HCEC 1CT (cell line): ENCODE measurements at regions not wholly inside any gene's neighbourhood (a gene's known extent, or its start where the extent isn't known, plus 50 kb on each side); places are given as distances from the start of the nearest gene placed in this dataset.
"Not testable (repeated sequence)": the region's sequence is repeated elsewhere in the genome, so short reads cannot be mapped to it uniquely, and the experiment has no call there.

Source experiments
- DNase-seq: peaks from one replicate; pipeline ENCODE4 v3.0.0-alpha.2; 2017

- DNase-seq: not testable (repeated sequence)
Observed at GRCh38 chr7:35152059-35152458, 101.8 kb downstream of the TBX20 start.

GRCh38 chr7:35148030-35148429 is 105.9 kb downstream of the TBX20 start:
- DNase-seq: not testable (repeated sequence)

DNA sequence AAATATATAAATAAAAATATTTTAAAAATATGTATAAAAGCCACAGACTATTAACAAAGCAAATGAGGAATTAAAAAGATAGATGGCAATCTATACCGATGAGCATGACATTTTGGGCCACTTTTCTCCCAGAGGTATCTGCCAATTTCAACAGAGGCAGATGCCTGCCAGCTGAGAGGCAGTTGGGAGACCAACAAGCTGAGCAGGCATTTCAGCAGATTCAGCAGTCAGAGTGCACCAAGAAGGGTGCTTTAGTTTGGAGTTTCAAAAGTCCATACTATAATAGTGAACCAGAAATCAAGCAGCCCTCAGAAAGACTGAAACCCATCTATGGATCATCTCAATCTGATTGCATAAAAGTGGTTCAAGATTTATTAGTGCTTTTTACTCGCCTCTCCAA is 104.8 kb upstream of the DPY19L1 start:
- not testable (repeated sequence) for DNase-seq

DNA sequence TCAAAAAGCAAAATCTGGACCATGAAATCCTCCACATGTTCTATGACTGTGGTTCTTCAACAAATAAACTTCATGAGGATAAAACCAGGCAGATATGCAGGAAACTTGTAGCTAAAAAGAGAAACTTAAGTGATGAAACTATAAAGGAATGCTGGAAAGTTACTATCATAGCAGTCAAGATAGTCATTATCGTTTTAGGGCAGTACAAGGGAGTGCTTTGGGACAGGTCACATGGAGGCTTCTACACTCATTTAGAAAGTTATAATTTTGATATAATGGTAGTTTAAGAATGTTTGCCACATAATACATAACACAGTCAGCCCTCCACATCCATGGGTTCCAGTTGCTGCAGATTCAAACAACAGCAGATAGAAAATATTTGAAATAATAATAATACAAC is 102.0 kb upstream of the DPY19L1 start:
- DNase-seq: not testable (repeated sequence)

DNA sequence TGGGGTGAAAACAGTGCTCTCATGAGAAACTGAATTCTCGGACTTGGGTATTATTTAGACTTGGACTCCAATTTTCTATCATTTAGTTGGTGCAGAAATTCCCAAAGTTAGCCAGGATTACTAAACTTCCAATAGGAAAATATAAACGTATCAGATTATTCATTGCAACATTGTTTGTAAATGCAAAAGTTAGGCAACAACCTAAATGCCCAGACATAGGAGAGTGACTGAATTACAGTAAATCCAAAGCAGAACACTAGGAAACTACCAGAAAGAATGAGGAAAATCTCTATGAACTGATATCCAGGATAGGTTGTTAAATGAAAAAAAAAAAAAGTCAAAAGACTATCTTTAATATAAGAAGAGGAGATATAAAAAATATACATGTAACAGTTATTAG is 96.2 kb upstream of the DPY19L1 start:
- not testable (repeated sequence) for DNase-seq

DNA sequence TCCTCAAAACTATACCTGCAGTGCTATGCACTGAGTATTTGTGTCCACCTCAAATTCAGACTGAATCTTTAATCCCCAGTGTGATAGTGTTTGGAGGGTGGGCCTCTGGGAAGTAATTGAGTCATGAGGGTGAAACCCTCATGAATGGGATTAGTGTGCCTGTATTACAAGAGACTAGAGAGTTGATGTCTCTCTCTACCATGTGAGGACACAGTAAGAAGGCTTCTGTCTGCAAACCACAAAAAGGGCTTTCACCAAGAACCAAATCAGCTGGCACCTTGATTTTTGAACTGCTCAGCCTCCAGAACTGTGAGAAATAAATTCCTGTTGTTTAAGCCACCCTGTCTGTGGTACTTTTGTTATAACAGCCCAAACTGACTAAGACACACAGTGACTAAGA is 95.7 kb upstream of the DPY19L1 start:
- not testable (repeated sequence) for DNase-seq

DNA sequence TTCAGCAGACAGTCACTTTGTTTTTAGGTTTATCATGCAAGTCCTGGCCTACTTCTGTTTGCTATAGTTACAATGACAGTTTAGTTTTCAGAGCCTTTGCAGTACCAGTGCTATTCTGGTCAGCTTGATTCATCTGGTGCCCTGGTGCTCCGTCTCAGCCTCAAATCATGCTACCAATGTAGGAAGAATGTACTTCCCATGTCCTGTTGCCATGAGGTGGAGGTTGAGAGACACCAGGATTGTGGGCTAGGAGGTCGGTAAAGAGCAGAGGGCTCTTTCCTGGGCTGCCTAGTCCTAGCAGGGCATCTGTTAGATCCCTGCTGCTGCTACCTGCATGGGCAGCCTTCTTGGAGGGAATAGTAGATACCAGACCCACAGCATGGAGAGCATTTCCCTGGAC is 91.4 kb upstream of the DPY19L1 start:
- DNase-seq: not testable (repeated sequence)

GRCh38 chr7:35118526-35118925 is 81.2 kb upstream of the DPY19L1 start:
- peak; percentile 3 for DNase-seq

- not testable (repeated sequence) for DNase-seq
Observed at GRCh38 chr7:35106667-35107066, 69.4 kb upstream of the DPY19L1 start.

DNA sequence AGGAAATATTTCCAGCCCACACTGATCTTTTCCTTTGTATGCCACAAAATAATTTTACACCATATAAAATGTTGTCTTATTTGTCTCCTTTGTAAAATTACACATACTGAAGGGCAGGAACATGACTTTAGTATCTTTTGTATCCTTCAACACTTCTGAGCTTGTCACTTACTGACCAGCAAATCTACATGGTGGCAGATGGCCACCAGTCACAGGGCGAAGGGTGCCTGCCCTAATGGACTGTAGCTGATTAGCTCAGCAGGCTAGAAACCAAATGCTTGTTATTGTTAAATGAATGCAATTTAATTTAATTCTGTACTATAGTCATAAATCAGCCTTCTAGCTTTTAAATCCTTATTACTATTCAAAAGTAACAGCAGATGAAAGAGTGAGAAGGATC is 68.2 kb upstream of the DPY19L1 start:
- not testable (repeated sequence) for DNase-seq

DNA sequence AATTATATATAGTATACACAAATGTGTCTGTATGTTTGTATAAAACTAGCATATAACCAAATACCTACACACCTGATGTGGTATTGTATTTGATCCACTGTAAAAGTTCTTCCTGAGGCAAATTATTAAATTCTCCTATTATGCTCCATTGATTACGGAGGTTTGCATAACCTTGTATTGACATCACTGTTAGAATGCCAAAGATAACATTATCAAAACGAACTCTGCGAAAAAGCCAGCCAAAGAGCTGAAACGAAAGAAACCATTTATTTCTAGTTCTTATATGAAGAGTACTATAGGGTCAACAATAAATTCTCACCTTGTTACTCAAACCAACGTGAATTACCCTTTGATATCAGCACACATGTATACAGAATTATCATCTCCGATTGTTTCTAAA is 65.6 kb upstream of the DPY19L1 start:
- DNase-seq: not testable (repeated sequence)

DNA sequence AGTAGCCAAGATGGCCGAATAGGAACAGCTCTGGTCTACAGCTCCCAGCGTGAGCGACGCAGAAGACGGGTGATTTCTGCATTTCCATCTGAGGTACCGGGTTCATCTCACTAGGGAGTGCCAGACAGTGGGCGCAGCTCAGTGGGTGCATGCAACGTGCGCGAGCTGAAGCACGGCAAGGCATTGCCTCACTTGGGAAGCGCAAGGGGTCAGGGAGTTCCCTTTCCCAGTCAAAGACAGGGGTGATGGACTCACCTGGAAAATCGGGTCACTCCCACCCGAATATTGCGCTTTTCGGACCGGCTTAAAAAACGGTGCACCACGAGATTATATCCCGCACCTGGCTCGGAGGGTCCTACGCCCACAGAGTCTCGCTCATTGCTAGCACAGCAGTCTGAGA is 55.7 kb upstream of the DPY19L1 start:
- DNase-seq: not testable (repeated sequence)
